H54 (cell line): ENCODE measurements at regions not wholly inside any gene's neighbourhood (a gene's known extent, or its start where the extent isn't known, plus 50 kb on each side); places are given as distances from the start of the nearest gene placed in this dataset.
"Not testable (repeated sequence)": the region's sequence is repeated elsewhere in the genome, so short reads cannot be mapped to it uniquely, and the experiment has no call there.

Experiments
- DNase-seq: peaks from one replicate; pipeline ENCODE4 v3.0.0; 2011; ENCODE audit warnings: low spot score, mixed read lengths; ENCODE audit not compliant: insufficient read length
- FAIRE-seq: peaks from 3 replicates; lab custom pipeline; 2011; peaks lifted over from hg19 to GRCh38; lab: Jason Lieb, UNC
- POLR2A ChIP-seq: IDR thresholded peaks from 2 replicates; pipeline ENCODE4 v1.6.1; 2011; ENCODE audit warnings: low read depth, mild to moderate bottlenecking, low read length

- FAIRE-seq, result not testable (repeated sequence)
These were observed 56.7 kb downstream of the PALS2 start for GRCh38 chr7:24629958-24630357.

GRCh38 chr7:24630596-24630995 lies 57.3 kb downstream of the PALS2 start:
- DNase-seq (no peak), FAIRE-seq (no peak)
- no peak for TF ChIP-seq POLR2A

More at GRCh38 chr7:24629958-24630357, 56.7 kb downstream of the PALS2 start:
- DNase-seq, result not testable (repeated sequence)

GRCh38 chr7:24637021-24637420 lies 63.8 kb downstream of the PALS2 start:
- no peak for FAIRE-seq

GRCh38 chr7:24637706-24638105 lies 64.5 kb downstream of the PALS2 start:
- no peak for TF ChIP-seq POLR2A
- FAIRE-seq, result peak; percentile 50
- DNase-seq, result no peak

More at GRCh38 chr7:24637021-24637420, 63.8 kb downstream of the PALS2 start:
- no peak for DNase-seq
- no peak for TF ChIP-seq POLR2A

GRCh38 chr7:24644567-24644966 lies 71.3 kb downstream of the PALS2 start:
- not testable (repeated sequence) for DNase-seq
- peak; percentile 23 for FAIRE-seq
